ENCODE measurements at regions not wholly inside any gene's neighbourhood (a gene's known extent, or its start where the extent isn't known, plus 50 kb on each side); places are given as distances from the start of the nearest gene placed in this dataset.

DNA sequence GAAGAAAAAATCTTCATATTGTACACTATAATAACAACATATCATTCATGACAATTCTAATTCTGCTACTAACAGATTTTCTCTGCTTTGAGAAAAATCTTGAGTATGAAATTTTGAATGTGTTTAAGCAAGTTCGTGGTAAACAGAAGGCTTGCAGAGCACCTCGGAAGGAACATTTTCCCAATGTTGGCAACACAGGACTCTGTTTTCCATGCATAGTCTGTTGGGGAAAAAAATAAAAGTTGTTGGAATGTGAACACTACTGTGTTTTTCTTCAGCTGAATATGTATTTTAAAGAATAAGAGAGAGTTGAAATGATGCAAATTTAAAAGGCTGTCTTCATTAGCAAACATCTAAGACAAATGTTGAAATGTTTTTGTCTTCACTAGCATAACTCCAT is 54.7 kb upstream of the ANXA10 start:
- TF ChIP-seq CTCF (IDR thresholded peaks at IDR 0.05) (no peak), POLR2A (IDR thresholded peaks at IDR 0.05) (no peak)

Measured in thyroid gland (tissue), 4 donors.